Epidermal melanocyte (primary cell): ENCODE measurements at regions not wholly inside any gene's neighbourhood (a gene's known extent, or its start where the extent isn't known, plus 50 kb on each side); places are given as distances from the start of the nearest gene placed in this dataset.
"Not testable (repeated sequence)": the region's sequence is repeated elsewhere in the genome, so short reads cannot be mapped to it uniquely, and the experiment has no call there.

Experiments
- DNase-seq: peaks from one replicate; pipeline ENCODE4 v3.0.0; 2011; ENCODE audit warnings: low spot score; ENCODE audit not compliant: insufficient read length

- DNase-seq: not testable (repeated sequence)
Observed at GRCh38 chr12:54105809-54106208, 52.2 kb downstream of the HOXC4 start.

GRCh38 chr12:54106252-54106651, 52.6 kb downstream of the HOXC4 start:
- DNase-seq: not testable (repeated sequence)

- not testable (repeated sequence) for DNase-seq
Observed at GRCh38 chr12:54106803-54107579, 53.4 kb downstream of the HOXC4 start.

GRCh38 chr12:54112336-54112735, 58.7 kb downstream of the HOXC4 start:
- not testable (repeated sequence) for DNase-seq

- not testable (repeated sequence) for DNase-seq
Observed at GRCh38 chr12:54116055-54116454, 62.4 kb downstream of the HOXC4 start.

- DNase-seq: not testable (repeated sequence)
Observed at GRCh38 chr12:54117392-54117791, 63.8 kb downstream of the HOXC4 start.

- DNase-seq: not testable (repeated sequence)
Observed at GRCh38 chr12:54119082-54119481, 65.4 kb downstream of the HOXC4 start.

- not testable (repeated sequence) for DNase-seq
Observed at GRCh38 chr12:54123981-54124380, 64.8 kb downstream of the SMUG1 start.

GRCh38 chr12:54125708-54126028, 63.1 kb downstream of the SMUG1 start:
- not testable (repeated sequence) for DNase-seq

- peak; percentile 50 for DNase-seq
Observed at GRCh38 chr12:54126029-54126695, 62.6 kb downstream of the SMUG1 start.

GRCh38 chr12:54126696-54127537, 61.9 kb downstream of the SMUG1 start:
- peak; percentile 91 for DNase-seq

GRCh38 chr12:54127538-54128259, 61.1 kb downstream of the SMUG1 start:
- DNase-seq: no peak

- DNase-seq: no peak
Observed at GRCh38 chr12:54128416-54128815, 60.4 kb downstream of the SMUG1 start.

GRCh38 chr12:54129028-54129903, 59.5 kb downstream of the SMUG1 start:
- no peak for DNase-seq
